Glomerular endothelial cell (primary cell): ENCODE measurements at regions not wholly inside any gene's neighbourhood (a gene's known extent, or its start where the extent isn't known, plus 50 kb on each side); places are given as distances from the start of the nearest gene placed in this dataset.

Source experiments
- DNase-seq: peaks from one replicate; pipeline ENCODE4 v3.0.0-alpha.2; 2011; ENCODE audit warnings: low read depth, low spot score; ENCODE audit errors: extremely low read depth

DNA sequence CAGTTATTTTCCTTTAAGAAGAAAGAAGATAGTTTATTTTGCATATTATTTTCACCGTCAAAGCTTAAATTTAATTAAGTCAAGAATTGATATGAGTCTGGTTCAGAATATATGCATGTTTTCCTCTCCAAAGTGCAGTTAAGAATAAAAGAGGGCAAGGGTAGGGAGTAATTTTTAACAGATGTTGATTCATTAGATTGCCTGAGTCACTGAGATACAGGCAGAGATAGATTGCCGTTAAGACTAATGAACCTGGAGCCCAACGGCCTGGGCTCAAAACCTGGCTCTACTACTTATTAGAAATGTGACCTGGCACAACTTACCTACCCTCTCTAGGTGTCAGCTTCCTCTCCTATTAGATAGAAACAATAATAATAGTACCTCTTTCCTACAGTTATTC lies 1037.4 kb upstream of the PABPC4L start:
- DNase-seq, result no peak

DNA sequence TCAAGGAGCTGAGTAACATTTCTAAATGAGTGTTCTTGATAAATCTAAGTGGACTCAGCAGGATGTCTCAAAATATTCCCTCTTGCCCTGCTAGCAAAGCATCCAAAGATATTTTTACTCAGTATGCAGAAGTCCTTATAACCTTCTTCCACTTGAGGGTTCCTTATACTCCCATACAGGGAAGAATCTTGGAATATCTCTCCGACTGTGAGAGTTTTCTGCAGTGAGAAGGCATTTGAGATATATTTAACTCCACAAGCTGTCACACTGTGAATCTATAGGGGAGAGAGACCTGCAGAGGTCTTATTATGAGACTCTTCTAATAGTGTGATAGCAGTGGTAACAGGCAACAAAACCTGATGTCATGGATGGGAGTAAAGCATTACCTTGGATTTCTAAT lies 1034.5 kb upstream of the PABPC4L start:
- DNase-seq, result no peak

DNA sequence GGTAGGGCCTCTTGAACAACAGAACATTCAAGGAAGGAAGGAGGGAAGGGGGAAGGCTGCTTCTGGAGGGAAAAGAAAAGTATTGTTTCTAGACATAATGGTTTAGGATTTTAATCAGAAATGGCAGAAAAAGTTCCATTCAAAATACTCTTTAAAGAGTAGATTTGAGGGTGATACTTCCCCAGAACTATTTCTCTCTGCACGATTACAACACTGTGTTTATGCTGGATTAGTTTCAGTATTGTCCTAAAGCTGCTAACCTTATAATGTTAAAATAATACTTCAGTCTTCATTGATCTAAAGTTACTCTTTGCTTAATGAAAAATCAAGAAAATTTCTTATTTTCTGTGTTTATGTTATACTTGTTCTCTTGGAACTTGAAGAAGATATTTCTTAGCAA lies 1026.3 kb upstream of the PABPC4L start:
- no peak for DNase-seq

GRCh38 chr4:135225551-135225950 lies 1024.0 kb upstream of the PABPC4L start:
- no peak for DNase-seq

GRCh38 chr4:135210341-135210740 lies 1008.8 kb upstream of the PABPC4L start:
- no peak for DNase-seq

GRCh38 chr4:135207531-135207930 lies 1005.9 kb upstream of the PABPC4L start:
- no peak for DNase-seq

GRCh38 chr4:135204311-135204710 lies 1002.7 kb upstream of the PABPC4L start:
- DNase-seq, result no peak

DNA sequence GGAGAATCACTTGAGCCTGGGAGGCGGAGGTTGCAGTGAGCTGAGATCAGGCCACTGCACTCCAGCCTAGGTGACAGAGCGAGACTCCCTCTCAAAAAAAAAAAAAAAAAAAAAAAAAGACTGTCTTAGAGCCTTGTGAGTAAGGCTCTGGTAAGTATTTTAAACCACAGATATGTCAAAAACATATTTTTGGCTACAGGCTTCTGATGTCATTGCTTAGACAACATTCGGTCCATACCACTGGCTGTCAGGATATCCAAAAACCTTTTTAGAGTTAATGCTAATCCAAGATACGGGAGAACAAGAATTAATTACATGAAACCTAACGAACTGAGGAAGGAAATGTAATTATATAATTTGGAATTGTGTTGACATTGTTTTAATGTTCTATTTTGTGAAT lies 999.5 kb upstream of the PABPC4L start:
- DNase-seq, result no peak

DNA sequence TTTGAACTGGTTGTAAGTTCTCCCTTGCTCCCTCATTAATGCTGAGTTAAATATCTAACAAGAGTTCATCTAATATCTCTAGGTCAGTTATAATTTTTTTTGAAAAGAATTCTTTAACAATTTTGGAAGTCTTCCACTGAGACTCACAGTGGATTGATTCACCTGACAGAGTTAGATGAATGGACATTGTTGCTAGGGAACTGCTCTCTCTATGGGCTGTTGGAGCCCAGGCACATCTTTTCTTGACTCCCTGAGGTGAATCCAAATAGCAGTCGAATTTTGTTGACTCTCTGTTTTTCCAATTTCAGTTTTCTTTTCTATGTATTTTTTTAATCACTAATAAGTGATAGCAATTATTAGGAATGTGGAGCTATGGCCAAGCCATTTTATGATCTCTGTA lies 996.1 kb upstream of the PABPC4L start:
- DNase-seq, result no peak

DNA sequence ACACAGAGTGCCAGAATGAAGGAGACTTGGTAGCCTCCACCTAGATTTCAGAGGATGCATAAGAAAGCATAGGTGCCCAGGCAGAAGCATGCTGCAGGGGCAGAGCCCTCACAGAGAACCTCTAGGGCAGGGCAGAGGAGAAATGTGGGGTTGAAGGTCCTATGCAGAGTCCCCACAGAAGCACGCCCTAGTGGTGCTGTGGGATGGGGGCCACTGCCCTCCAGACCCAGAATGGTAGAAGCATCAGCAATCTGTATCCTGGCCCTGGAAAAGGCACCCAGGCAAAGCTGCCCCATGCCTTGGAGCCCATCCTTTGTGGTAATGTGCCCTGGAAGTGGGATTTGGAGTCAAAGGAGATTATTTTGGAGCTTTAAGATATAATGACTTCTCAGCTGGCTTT lies 992.9 kb upstream of the PABPC4L start:
- no peak for DNase-seq

DNA sequence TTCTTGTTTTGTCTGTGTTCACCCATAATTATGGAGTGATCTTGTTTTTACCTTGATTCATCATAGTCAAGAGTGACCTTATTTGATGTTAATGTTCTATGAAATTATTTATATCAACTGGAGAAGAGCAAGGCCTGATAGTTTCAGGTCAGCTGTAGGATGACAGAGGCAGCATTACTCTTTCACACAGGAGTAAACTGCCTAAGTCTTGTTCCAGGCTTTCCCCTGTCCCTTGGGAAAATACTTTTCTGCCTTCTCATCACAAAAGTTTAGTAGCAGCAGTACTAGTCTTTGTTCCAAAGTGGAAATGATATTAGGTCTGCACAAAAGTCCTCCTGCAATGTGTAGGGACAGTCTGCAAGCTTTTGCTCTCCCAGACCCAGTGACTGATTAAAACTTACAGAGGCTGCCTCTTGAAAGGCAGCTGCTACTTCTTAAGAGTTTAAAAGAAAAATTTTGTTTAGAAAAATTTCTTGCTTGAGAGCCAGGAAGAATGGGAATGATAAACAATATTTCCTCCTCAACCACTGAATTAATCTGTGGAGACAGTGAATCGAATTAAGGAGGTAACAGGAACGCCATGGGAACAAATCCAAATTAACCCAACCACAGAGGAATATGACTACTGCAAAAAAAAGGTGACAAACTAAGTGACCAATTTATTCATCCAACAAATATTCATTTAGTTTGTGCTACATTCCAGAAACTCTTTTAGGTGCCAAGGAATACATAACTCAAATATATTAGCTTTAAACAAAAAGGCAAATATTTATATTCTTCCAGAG lies 991.4 kb upstream of the PABPC4L start:
- DNase-seq, result no peak

DNA sequence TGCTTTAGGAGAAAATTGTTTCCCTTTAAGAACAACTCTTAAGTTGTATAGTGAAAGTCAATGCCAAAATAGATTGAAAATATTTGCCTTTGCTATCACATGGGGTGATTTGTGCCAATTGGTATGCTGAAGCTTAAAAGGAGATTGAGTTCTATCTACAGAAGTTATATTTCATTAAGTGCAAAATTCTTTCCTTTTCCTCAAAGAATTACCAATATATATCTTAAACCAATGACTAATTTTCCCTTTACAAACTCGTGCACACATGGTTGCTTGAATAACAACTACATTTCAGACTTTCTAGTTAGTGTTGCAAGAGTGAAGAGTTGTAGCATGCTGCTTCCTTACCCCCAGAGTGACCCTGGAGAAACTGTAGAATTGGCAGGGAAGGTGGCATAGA lies 990.0 kb upstream of the PABPC4L start:
- no peak for DNase-seq

GRCh38 chr4:135186002-135186401 lies 984.4 kb upstream of the PABPC4L start:
- DNase-seq, result no peak

DNA sequence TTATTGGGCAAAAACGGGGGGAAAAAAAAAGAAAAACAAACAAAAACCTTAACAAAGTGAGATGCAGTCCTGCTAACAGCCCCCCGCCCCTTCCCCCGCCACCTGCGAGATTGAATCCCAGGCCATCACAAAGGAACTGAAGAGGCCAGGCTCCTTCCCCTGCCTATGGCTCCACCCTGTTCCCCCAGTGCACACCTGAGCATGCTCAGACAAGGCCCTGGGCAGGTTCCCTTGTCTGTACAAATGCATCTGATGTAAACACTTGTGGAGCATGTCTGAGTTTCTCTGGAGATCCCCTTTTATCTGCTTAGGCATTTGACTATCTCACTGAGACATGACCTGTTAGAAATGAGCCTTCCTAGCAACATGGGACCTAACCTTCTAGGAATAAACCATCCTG lies 983.7 kb upstream of the PABPC4L start:
- no peak for DNase-seq

DNA sequence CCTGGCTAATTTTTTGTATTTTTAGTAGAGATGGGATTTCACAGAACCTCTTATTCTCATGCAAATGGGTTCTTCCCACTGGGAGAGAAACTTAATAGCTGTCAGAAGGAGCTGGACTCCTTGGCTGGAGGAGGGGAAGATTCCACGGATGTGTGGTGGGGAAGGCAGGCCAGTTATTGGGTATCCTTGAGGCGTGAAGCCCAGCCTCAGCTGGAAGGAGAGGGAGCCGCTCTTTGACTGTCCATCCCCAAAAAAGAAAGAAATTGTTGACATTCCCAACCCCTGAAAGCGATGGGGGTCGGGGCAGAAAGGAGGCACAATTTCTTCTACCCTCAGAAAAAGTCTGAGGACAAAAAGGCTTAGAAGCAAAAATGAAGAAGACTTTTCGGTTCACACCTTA lies 983.1 kb upstream of the PABPC4L start:
- DNase-seq, result no peak

GRCh38 chr4:135177321-135177720 lies 975.7 kb upstream of the PABPC4L start:
- no peak for DNase-seq

GRCh38 chr4:135166661-135167060 lies 965.1 kb upstream of the PABPC4L start:
- no peak for DNase-seq

DNA sequence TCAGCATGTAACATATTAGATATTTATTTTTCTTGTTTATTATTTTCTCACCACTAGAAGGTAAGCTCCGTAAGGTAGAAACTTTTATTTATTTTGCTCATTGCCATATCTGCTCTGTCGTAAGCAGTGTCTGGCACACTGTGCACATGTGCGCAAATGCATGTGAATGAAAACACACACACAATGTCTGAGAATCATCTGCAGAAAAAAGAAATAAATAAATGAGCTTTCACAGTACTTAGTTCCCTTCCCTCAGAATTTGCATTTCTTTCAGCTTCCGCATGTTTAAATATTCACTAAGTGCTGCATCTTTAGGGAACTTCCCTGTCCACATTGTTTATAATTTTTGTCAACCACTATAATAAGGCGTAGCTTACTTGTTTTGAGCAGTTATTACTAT lies 963.0 kb upstream of the PABPC4L start:
- no peak for DNase-seq

DNA sequence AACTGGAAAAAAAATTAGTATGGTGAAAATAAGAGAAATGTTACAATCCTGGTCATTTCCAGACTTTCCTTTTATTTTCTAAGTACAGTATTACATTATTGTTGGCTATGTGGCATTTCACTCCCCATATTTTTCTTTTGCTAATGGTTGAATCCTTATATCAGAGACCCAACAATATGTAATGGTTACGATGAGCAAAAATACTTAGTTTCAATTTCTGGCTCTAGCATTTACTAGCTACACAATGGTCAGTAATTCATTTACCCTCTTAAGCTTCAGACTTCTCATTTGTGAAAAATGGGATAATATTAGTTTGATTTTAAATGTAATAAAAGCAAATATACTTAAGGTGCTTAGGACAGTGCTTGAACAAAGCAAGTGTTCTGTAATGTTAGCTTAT lies 942.9 kb upstream of the PABPC4L start:
- no peak for DNase-seq

DNA sequence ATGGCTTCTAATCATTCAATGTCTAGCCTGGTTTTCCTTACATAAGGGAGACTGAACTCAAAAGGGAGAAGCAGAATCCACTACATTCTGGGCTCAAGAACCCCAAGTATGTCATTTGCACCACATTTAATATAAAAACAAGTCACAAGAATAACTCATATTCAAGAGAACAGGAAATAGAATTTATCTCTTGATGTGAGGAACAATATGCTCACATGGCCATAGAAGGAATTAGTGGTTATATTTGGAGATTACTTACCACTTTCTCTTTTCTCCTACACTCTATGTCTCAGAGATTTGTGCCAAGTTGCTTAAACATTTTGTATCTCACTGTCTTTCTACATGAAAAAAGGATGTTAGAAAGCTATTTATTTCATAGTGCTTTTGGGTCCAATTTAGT lies 922.6 kb upstream of the PABPC4L start:
- no peak for DNase-seq

DNA sequence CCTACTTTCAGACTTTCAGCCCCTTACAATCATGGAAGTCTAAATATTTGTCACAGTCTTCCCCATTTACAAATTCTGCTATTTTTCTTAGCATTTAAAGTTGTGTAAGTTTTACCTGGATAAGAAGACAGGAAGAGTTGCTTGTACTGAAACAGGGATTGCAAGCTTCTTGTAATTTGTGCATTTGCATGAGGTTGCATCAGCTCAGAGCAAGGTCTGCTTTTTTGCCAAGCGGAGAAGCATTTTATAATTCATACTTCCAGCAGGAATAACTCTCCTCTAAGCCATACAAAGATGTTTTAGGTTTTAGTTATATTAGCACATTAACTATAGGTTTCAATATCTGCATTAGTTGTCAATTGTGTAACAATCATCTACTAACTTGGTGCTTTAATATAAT lies 922.0 kb upstream of the PABPC4L start:
- DNase-seq, result no peak

GRCh38 chr4:135122457-135122856 lies 920.9 kb upstream of the PABPC4L start:
- DNase-seq, result no peak

DNA sequence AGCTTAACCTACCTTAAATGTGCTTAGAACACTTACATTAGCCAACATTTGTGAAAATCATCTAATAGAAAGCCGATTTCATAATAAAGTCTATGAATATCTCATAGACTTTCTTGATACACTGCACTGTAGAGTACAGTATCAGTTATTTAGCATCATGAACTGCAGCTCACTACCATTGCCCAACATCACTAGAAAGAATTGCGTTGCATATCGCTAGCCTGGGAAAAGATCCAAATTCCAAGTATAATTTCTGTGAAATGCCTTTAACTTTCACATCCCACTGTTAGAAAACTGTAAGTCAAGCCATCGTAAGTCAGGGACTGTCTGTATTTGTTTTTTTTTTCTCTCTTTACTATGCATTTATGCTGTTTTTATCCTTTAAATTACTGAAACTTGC lies 918.6 kb upstream of the PABPC4L start:
- DNase-seq, result no peak
